Stimulated activated CD4-positive, alpha-beta T cell treated with anti-CD3 and anti-CD28 coated beads, TNF-alpha, amount 100 ng/mL, for 4 hours (primary cell): ENCODE measurements at regions not wholly inside any gene's neighbourhood (a gene's known extent, or its start where the extent isn't known, plus 50 kb on each side); places are given as distances from the start of the nearest gene placed in this dataset.
"Not testable (repeated sequence)": the region's sequence is repeated elsewhere in the genome, so short reads cannot be mapped to it uniquely, and the experiment has no call there.

Experiments used
- DNase-seq, 3 experiments: peaks; one replicate each; pipeline ENCODE4 v3.0.0-alpha.2; 2020; ENCODE audit warnings: low read depth in 3 of 3

DNA sequence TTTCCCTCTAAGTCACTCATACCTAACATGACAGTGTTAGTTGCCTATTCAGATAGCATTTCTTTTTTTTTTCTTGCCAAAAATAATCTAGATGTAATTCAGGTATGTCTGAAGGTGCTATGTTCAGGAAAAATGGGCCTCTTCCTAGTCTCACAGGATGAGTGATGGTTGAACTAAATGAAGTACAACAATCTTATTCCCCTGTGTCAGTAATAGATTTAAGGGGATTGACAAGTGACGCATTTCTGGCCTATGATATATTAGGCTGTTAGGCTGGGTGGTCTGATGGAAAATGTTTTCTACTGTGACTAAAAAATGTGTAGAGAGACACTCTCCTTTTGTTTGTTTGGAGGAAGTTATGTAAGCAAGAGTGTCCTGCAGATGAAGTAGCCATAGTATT is 878.7 kb upstream of the SLITRK1 start:
- no peak for DNase-seq

DNA sequence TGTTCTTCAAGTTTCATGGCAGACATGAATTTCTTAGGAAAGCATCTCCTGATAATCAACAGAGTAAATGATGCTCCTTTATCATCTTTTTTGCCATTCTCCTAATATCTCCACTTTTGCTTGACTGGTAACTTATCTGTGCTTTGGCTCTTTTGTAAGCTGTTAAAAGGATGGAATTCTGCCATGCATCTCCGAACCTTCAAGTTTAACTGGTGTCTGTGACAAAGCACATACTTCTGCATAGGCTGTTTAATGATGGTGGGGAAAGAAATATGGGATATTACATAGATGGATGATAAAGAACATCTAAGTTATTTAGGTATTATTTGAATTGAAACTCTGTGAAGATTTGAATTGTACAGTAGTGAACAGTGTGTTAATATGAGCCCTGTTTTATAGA is 866.9 kb upstream of the SLITRK1 start:
- DNase-seq, result no peak

DNA sequence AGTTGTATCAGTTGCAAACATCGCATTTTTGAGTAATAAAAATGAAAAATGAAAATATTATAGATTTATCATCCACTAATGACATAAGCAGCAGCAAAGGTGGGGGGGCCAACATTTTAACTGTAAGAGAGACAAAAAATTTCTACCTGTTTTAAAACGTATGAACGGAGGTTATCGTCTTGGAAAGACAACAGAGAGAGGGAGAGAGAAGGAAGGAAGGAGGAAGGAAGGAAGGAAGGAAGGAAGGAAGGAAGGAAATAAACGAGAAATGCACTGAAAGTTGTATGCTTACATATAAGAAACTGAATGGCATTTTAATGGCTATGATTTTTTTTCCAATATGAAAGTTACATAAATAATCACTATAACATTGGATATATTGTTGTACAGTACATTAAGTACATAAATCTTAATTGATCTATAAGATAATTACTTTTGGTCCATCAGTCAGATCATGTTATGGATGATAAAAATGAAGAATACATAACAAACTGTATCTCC is 862.8 kb upstream of the SLITRK1 start:
- no peak for DNase-seq

DNA sequence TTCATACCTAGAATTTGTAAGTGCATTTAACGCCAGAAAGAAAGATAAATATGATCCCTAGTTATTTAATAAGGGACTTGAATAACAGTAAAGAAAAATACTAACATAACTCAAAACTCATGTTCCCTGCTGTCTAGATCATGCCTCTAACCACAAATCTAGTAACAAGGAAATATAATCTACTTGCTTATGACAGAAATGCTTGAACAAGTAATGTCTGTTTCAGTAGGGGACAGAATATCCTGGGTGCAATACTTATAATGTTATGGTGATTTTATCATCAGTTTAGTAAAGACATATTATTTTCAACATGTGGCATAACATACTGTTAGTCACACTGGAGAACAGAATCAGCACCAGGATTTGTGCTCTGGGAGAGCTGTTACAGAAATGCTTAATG is 861.9 kb upstream of the SLITRK1 start:
- DNase-seq, result no peak

DNA sequence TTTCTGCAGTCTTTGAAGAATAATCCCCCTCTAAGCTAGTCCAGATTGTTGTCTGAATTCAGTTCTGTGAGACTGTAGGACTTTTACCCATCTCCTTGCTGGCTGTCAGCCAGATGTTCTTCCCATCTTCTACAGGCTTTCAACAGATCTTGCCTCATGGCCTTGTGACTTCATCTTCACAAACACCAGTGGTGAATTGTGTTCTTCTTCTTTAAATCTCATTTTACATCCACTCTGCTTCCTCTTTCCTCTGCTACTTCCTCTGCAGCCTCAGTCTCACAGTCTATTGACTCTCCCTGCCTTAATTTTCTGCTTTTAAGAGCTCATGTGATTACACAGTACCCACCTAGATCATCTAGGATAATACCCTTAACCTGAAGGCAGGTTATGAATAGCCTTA is 859.0 kb upstream of the SLITRK1 start:
- DNase-seq, result no peak

DNA sequence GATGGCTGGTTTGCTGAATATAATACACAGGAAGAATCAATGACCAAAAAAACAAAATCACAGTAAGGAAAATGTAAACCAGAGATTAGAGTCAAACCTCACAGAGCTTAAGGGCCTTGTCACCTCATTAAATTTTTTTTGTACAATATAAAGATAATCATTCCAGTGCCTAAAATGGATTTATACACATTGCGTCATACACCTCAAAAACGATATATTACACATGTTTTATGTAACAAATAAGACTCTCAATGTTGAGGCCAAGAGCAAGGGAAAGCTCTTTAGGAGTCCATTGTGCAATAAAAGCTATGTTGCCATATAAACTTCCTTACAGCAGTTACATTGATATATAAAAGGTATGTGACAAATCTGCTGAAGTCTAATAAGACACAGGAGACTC is 856.7 kb upstream of the SLITRK1 start:
- no peak for DNase-seq

DNA sequence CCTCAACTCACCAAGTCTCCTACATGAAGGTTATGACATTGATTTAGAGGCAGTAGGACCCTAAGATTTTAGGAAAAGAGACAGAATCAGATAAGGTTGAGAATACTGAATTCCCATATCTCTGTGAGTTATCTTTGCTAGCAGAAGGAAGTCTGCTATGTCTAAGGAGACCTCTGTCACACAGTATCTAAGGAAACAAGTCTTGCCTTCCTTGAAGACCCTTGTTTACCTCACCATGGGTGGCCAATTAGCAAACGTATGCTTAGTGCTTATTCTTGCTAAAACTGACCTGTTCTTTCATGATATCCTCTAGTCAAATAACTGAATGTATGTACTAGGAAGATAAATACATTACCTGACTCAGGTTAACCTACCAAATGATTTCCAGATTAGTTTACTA is 855.4 kb upstream of the SLITRK1 start:
- no peak for DNase-seq

DNA sequence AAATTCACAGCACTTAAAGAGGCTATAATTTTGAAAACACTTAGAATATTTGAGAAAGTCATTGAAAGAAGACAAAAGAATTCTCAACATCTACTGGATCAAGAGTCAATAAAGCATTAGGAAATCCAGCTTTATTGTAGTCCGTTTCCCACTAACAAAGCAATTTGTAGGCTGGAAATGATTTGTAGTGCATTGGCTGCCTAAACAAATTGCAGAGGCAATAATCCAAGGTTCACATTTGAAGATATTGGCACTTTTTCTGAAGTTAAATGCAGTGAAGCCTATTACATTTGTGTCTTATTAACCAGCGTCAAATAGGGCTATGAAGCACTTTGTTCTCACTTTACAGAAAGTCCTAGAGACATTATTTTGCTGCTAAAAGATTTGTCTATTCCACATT is 848.1 kb upstream of the SLITRK1 start:
- no peak for DNase-seq

DNA sequence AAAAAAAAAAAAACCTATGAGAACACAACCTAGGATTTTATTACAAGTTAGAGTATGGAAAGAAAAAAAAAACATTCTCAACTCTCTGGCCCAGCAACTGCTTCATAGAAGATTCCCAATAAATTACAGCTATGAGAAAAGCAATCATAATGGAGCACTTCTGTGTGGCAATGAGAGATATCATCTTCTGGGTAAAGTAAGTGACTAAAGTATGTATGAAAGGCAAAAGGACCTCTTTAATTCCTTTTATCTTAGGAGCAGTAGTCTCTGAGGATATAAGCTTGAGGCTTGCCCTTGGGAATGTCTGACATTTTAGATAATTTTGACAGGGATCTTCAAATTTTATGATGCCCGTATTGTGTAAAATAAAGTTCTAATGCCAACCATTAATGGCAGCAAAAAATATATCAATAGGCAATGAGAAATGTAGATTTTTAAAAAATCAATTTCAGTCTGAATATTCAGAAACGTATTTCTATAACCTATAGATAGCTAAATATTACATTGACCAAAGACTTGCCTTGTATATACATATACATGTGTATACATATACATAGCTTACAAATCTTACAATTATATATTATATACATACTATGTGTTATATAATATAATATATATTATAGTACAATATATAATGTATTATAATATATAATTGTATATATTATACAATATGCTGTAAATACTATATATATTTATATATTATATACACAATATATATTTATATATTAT is 823.9 kb upstream of the SLITRK1 start:
- DNase-seq, result no peak

DNA sequence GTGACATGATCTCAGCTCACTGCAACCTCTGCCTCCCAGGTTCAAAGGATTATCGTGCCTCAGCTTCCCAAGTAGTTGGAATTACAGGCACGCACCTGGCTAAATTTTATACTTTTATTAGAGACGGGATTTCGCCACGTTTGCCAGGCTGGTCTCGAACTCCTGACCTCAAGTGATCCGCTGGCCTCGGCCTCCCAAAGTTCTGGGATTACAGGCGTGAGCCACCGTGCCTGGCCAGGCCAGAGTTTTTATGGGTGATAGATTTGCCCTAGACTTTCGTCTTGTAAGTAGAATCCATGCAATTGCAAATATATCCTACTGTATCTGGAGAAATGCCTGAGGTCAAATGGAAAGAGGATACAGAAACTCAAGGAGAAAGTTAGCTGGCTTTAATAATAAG is 819.9 kb upstream of the SLITRK1 start:
- no peak for DNase-seq

DNA sequence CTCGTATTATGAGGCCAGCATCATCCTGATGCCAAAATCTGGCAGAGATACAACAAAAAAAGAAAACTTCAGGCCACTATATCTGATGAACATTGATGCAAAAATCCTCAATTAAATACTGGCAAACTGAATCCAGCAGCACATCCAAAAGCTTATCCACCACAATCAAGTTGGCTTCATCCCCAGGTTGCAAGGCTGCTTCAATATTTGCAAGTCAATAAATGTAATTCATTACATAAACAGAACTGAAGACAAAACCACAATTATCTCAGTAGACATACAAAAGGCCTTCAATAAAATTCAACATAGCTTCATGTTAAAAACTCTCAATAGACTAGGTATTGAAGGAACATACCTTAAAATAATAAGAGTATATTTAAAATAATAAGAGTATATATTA is 815.3 kb upstream of the SLITRK1 start:
- DNase-seq, result not testable (repeated sequence)

DNA sequence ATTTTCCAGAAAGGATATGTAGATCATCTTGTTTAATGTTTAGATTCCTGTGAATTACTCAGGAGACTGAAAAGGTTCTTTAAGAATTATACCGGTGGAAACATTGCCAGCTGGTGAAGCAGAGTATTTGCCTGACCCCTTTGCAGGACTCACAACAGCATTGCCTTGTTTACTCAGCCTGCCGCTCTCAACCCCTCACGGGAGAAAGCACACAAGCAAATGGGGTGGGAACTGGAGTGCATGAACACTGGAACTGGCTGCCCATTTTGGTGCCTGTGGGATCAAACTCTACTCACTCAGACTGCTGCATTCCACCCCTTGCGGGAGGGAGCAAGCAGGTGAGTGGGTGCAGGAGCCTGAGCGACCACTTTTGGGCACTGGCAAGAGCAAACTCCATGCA is 804.7 kb upstream of the SLITRK1 start:
- DNase-seq, result no peak

DNA sequence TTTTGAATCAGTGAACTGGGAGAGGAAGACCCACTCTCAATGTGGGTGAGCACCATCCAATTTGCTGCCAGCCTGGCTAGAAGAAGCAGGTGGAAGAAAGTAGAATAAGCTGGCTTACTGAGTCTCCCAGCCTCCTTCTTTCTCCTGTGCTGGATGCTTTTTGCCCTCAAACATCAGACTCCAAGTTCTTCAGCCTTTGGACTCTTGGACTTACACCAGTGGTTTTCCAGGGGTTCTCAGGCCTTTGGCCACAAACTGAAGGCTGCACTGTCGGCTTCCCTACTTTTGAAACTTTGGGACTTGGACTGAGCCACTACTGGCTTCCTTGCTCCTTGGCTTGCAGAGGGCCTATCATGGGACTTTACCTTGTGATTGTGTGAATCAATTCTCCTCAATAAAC is 804.2 kb upstream of the SLITRK1 start:
- no peak for DNase-seq

DNA sequence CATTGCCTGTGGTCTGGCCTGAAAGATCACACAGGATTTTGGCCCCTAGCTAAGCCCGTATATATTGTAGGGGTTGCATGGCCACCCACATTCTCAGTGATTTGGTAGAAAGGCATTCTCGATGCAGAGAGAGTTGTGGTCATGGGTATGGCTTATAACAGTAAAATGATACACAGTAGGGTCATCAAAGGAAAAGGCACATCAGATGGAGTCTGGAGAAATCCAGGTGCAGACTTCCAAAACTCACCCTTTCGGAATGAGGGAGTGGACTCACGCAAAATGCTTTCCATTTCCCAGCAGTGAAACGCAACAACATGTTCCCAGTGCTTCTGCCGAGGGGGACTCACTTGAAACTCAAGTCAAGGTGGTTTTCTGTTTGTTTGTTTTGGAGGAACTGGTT is 802.5 kb upstream of the SLITRK1 start:
- no peak for DNase-seq

DNA sequence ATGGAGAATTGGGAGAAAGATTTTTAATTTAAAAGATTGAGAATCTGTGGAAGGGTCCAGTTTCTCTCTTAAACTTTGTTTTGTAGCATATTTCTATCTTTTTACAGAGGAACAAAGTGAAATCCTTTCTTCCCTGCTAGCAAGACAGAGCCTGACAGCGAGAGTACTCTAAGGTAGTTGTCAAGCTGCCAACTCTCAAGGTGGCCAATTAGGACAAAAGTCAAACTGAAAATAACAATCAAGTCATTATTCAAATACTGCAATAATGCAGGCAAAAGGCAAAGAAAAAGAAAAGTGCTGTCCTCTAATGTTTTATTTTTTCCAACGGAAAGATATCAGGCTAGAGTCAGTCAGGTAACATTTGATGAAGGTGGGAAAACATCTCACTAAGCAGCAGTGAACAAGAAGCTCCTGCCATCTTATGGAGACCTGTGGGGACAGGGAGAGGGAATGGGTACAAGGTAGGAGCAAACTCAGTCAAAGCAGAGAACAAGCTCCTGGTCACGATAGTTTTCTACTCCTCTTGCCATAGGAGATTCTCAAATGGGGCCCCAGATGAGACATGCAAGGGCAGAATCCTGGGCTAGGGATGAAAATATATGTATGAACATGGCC is 801.9 kb upstream of the SLITRK1 start:
- no peak for DNase-seq

DNA sequence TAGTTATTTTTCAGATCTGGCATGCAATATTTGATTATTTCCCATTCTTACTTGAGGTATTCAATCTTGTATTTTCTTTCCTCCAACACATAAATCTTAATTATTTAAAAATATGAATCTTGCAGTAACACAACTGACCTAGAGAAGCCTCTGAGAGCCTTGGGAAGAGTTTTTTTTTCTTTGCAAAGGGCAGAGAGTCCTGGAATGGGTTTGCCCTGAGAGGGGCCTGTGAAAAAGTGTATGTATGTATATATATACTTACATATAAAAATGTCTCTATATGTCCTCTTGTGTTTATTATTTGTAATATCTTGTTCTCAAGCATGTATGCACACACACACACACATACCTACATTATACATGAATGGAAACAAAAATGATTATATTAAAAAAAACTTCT is 801.2 kb upstream of the SLITRK1 start:
- no peak for DNase-seq

DNA sequence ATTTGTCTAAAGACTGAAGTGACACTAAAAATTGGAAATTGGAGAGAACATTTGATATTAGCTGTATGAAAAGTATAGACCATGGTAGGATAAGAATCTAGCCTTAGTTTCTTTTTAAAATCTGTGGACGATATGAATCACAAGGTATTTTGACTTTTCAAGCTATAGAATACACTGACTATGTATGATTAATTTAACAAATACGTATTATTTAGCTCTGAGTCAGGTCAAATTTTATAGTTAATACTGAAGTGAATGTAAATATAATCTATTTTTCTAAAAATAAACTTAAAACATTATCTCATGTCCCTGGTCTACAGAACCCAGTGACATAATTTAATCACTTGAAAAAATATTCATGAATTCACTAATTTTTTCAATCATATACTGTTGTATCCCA is 795.6 kb upstream of the SLITRK1 start:
- DNase-seq, result no peak

DNA sequence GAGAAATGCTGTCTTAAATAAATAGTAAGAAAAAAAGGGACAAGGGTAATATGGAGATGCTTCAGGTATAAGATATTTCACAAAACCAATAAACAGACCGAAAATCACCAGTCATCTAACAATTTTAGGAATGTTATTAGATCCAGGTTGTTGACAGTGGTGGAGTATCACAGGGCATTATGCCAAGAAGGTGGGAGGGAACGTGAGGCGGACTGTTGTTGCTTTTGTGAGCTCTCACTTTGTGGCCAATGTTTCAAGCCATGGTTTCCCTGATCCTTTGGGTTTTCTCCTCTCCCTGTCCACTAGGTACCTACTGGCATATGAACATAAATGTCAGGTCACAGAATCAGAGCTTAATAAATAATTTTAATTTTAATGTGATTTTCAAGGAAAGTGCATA is 790.3 kb upstream of the SLITRK1 start:
- no peak for DNase-seq

DNA sequence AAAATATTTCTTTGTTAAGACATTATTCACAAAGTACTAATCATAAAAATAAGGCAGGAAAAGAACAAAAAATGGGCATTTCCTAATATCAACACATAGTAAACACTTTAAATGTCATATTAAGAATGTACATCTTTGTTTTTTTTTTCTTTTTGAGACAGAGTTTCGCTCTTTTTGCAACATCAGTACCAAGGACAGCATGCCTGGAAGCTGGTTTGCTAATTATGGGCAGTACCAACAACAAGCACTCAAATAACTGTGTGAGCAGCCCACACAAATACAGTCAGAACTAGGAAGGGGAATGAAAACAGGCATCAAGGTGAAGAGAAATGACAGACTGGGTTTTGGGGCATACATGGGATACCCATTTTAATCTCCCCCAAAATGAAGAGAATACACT is 788.0 kb upstream of the SLITRK1 start:
- no peak for DNase-seq

DNA sequence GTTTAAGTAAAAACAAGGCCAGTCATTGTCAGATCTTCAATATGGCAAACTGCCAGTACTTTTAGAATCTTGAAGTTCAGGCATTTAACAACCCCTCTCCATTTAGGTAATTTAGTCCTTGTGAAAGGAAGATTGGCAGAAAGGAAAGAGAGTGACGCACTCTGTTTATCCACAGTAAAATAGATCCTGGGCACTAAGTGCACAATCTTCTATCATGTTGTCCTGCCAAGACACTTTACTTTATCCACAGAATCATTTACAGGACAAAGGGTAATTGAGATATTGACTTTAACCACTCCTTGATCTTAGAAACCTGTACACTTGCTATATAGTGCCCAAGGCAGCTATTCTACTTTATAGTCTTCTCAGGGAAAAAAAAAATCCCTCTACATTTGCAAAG is 786.4 kb upstream of the SLITRK1 start:
- DNase-seq, result no peak

DNA sequence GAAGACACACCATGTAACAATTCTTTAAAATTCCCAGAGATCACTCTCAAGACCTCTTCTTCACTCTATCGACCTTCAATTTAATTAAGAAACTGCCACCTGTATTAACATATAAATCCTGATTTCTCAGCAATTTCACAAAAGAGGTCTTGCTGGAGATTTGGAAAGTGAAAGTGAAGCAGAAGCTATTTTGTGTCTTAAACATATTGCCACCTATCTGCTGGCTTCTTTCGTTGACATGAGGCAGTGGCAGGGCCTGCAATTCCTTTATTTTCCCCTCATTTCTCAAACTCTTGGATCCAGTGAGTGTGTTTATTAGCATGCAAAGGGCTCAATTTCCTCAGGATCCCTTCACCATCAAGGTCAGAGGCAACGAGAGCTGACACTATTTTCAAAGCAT is 780.2 kb upstream of the SLITRK1 start:
- DNase-seq, result no peak

DNA sequence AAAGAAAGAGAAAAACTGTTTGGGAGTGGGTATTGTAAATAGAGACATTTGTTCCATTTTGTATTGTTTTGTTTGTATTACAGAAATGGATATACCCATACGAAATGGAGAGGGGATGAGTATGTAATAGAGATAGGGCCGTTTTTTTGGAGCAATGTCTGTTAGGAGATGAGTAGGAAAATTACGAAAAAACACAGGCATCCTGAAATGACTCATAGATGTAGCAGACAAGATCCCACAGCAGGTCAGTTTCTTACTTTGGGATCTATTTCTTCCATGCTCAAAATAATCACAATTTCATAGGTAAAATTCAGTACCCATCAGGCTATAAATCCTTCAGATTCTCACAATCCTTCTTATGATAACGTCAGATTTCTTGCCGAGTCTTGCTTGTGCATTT is 779.4 kb upstream of the SLITRK1 start:
- no peak for DNase-seq

DNA sequence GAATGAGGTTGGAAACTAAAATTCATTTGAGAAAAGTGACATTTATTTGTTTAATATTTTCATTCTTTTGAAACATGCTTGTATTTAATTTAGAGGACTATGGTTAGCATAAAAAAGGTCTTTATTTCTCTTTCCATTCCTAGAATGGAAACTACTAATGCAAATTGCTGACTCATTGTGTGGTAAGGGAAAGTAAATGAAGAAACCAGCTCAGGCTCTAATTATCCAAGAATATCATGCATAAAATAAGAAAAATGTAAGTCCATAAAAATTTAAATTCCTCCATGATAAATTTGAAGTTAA is 777.0 kb upstream of the SLITRK1 start:
- DNase-seq, result no peak
